ENCODE measurements at regions not wholly inside any gene's neighbourhood (a gene's known extent, or its start where the extent isn't known, plus 50 kb on each side); places are given as distances from the start of the nearest gene placed in this dataset.
"Not testable (repeated sequence)": the region's sequence is repeated elsewhere in the genome, so short reads cannot be mapped to it uniquely, and the experiment has no call there.

GRCh38 chr18:79579807-79580497, 99.7 kb upstream of the CTDP1 start:
- DNase-seq = no peak

GRCh38 chr18:79580498-79581171, 99.0 kb upstream of the CTDP1 start:
- no peak for DNase-seq

GRCh38 chr18:79581406-79581805, 98.2 kb upstream of the CTDP1 start:
- DNase-seq = no peak

GRCh38 chr18:79581911-79582310, 97.7 kb upstream of the CTDP1 start:
- DNase-seq = no peak

GRCh38 chr18:79582978-79583377, 96.6 kb upstream of the CTDP1 start:
- DNase-seq = no peak

- DNase-seq = no peak
Observed at GRCh38 chr18:79583426-79583825, 96.2 kb upstream of the CTDP1 start.

- DNase-seq = no peak
Observed at GRCh38 chr18:79583984-79584401, 95.6 kb upstream of the CTDP1 start.

GRCh38 chr18:79584491-79585394, 94.9 kb upstream of the CTDP1 start:
- DNase-seq = no peak

GRCh38 chr18:79585395-79586370, 93.9 kb upstream of the CTDP1 start:
- DNase-seq = no peak

GRCh38 chr18:79586436-79587225, 93.0 kb upstream of the CTDP1 start:
- DNase-seq = no peak

- no peak for DNase-seq
Observed at GRCh38 chr18:79587226-79587741, 92.3 kb upstream of the CTDP1 start.

- no peak for DNase-seq
Observed at GRCh38 chr18:79587779-79588635, 91.6 kb upstream of the CTDP1 start.

- DNase-seq = peak in 1 of 3 donors; percentile 26
Observed at GRCh38 chr18:79588636-79589481, 90.7 kb upstream of the CTDP1 start.

GRCh38 chr18:79589601-79590091, 90.0 kb upstream of the CTDP1 start:
- no peak for DNase-seq

- no peak for DNase-seq
Observed at GRCh38 chr18:79590191-79591031, 89.2 kb upstream of the CTDP1 start.

- no peak for DNase-seq
Observed at GRCh38 chr18:79591032-79591308, 88.6 kb upstream of the CTDP1 start.

- not testable (repeated sequence) for DNase-seq
Observed at GRCh38 chr18:79592684-79593083, 86.9 kb upstream of the CTDP1 start.

GRCh38 chr18:79595876-79596374, 83.7 kb upstream of the CTDP1 start:
- no peak for DNase-seq
